Upper lobe of left lung (tissue), 6 donors: ENCODE measurements at regions not wholly inside any gene's neighbourhood (a gene's known extent, or its start where the extent isn't known, plus 50 kb on each side); places are given as distances from the start of the nearest gene placed in this dataset.

Experiments
- ATAC-seq, 2 donors: fragments of 200-7000 bp; cut with Tn5 transposase; one replicate each; pipeline ENCODE4 v1.9.1; 2022; ENCODE audit warnings: mild to moderate bottlenecking in 2 of 2, moderate library complexity in 2 of 2; ENCODE audit not compliant: low FRiP score in 2 of 2
- DNase-seq, 2 donors: peaks; one replicate each; pipeline ENCODE4 v3.0.0-alpha.2; 2019 to 2020
- H3K27ac ChIP-seq, 4 donors: fragments of 200-600 bp; sonication (generic); one replicate each; pipeline ENCODE4 v1.5.1; 2016 to 2019
- H3K27me3 ChIP-seq, 4 donors: fragments of 200-600 bp; sonication (generic); one replicate each; pipeline ENCODE4 v1.5.1; 2017 to 2019
- H3K36me3 ChIP-seq, 4 donors: fragments of 200-600 bp; sonication (generic); one replicate each; pipeline ENCODE4 v1.5.1; 2016 to 2019
- H3K4me1 ChIP-seq, 4 donors: fragments of 200-600 bp; sonication (generic); one replicate each; pipeline ENCODE4 v1.5.1; 2018 to 2019
- H3K4me3 ChIP-seq, 4 donors: fragments of 200-600 bp; sonication (generic); one replicate each; pipeline ENCODE4 v1.5.1; 2017 to 2019; ENCODE audit warnings: mild to moderate bottlenecking in 2 of 4, moderate library complexity in 1 of 4
- H3K9me3 ChIP-seq, 4 donors: fragments of 200-600 bp; sonication (generic); one replicate each; pipeline ENCODE4 v1.5.1; 2018 to 2019
- CTCF ChIP-seq, 6 experiments: fragments of 450-650 bp in 4 of 6; fragments of 200-600 bp in 2 of 6; sonication (generic) in 2 of 6; IDR thresholded peaks; one replicate each; pipeline ENCODE4 v1.5.1; 2016 to 2019; ENCODE audit warnings: antibody characterized with exemption in 6 of 6
- EP300 ChIP-seq, 4 donors: sonication (generic); formaldehyde crosslinking; IDR thresholded peaks; one replicate each; pipeline ENCODE4 v1.5.1; 2017; ENCODE audit warnings: antibody characterized with exemption in 4 of 4, control low read depth in 2 of 4
- POLR2A ChIP-seq, 4 donors: fragments of 450-650 bp; IDR thresholded peaks; one replicate each; pipeline ENCODE4 v1.5.1; 2016 to 2017; ENCODE audit warnings: antibody characterized with exemption in 4 of 4, mild to moderate bottlenecking in 2 of 4
- POLR2AphosphoS5 ChIP-seq, 2 donors: sonication (generic); formaldehyde crosslinking; IDR thresholded peaks; one replicate each; pipeline ENCODE4 v1.5.1; 2017; ENCODE audit warnings: antibody characterized with exemption in 2 of 2
- WGBS, 2 donors: methylation state at CpG; one replicate each; pipeline ENCODE4 v1.1.5; 2017 to 2018; 5-methylcytosine and 5-hydroxymethylcytosine counted together
- donor health status: DM: no; HTN: no; CAD: no; lungs with moderate emphysema.
- donor health status: DM: no; HTN: yes; CAD: no; lungs with severe emphysema.

GRCh38 chr12:19707948-19708409 lies 268.7 kb downstream of the AEBP2 start:
- WGBS, 2 donors: 67 to 83% methylated on average over 6 of the region's 6 CpGs
- ATAC-seq: no peak

GRCh38 chr12:19709889-19710288 lies 270.6 kb downstream of the AEBP2 start:
- 46 to 73% methylated on average over 2 of the region's 2 CpGs for WGBS, 2 donors
- Histone ChIP-seq H3K4me3 (no peak overlapping the region), H3K27me3 (no peaks in the 10 kb centered on the region), H3K36me3 (no peaks in the 10 kb centered on the region), H3K4me1 (no peaks in the 10 kb centered on the region), H3K27ac (no peak overlapping the region), H3K9me3 (peaks cover 0 to 8% (median 0%) of the 10 kb centered on the region in 4 donors)
- TF ChIP-seq EP300 (IDR thresholded peaks at IDR 0.05): no peak
- TF ChIP-seq CTCF (IDR thresholded peaks at IDR 0.05): no peak
- TF ChIP-seq POLR2AphosphoS5 (IDR thresholded peaks at IDR 0.05): no peak
- TF ChIP-seq POLR2A (IDR thresholded peaks at IDR 0.05): no peak
- no peak for DNase-seq
- no peak for ATAC-seq

More at GRCh38 chr12:19707948-19708409, 268.7 kb downstream of the AEBP2 start:
- Histone ChIP-seq H3K4me3 (no peak overlapping the region), H3K27ac (no peak overlapping the region), H3K36me3 (no peaks in the 10 kb centered on the region), H3K27me3 (no peaks in the 10 kb centered on the region), H3K9me3 (peaks cover 0 to 8% (median 0%) of the 10 kb centered on the region in 4 donors), H3K4me1 (no peaks in the 10 kb centered on the region)
- no peak for TF ChIP-seq POLR2AphosphoS5 (IDR thresholded peaks at IDR 0.05)
- DNase-seq: no peak

GRCh38 chr12:19710811-19711793 lies 271.8 kb downstream of the AEBP2 start:
- TF ChIP-seq CTCF (IDR thresholded peaks at IDR 0.05) (no peak), EP300 (IDR thresholded peaks at IDR 0.05) (no peak), POLR2A (IDR thresholded peaks at IDR 0.05) (no peak), POLR2AphosphoS5 (IDR thresholded peaks at IDR 0.05) (no peak)
- no peaks in the 10 kb centered on the region for H3K36me3 ChIP-seq
- H3K4me3 ChIP-seq: no peak overlapping the region
- ATAC-seq: peak; percentile 49 to 63
- 44 to 60% methylated on average over 6 to 7 of the region's 7 CpGs for WGBS, 2 donors
- no peak for DNase-seq
- no peaks in the 10 kb centered on the region for H3K4me1 ChIP-seq
- no peaks in the 10 kb centered on the region for H3K27me3 ChIP-seq
- H3K9me3 ChIP-seq: peaks cover 0 to 8% (median 0%) of the 10 kb centered on the region in 4 donors
- H3K27ac ChIP-seq: peak overlapping the region in 2 of 4 donors; percentile 14 to 44

- Histone ChIP-seq H3K27me3 (no peaks in the 10 kb centered on the region), H3K27ac (no peak overlapping the region), H3K4me1 (no peaks in the 10 kb centered on the region), H3K36me3 (no peaks in the 10 kb centered on the region), H3K9me3 (peaks cover 0 to 5% (median 0%) of the 10 kb centered on the region in 4 donors), H3K4me3 (no peak overlapping the region)
- ATAC-seq (no peak), DNase-seq (no peak)
- TF ChIP-seq CTCF (IDR thresholded peaks at IDR 0.05) (no peak), EP300 (IDR thresholded peaks at IDR 0.05) (no peak), POLR2AphosphoS5 (IDR thresholded peaks at IDR 0.05) (no peak), POLR2A (IDR thresholded peaks at IDR 0.05) (no peak)
- 70 to 76% methylated on average over 4 of the region's 4 CpGs for WGBS, 2 donors
Measured at GRCh38 chr12:19712041-19712440, 272.7 kb downstream of the AEBP2 start.

GRCh38 chr12:19718401-19718800 lies 279.1 kb downstream of the AEBP2 start:
- no peaks in the 10 kb centered on the region for H3K4me1 ChIP-seq
- no peaks in the 10 kb centered on the region for H3K27me3 ChIP-seq
- no peak overlapping the region for H3K4me3 ChIP-seq
- no peak for ATAC-seq
- TF ChIP-seq POLR2A (IDR thresholded peaks at IDR 0.05) (no peak), CTCF (IDR thresholded peaks at IDR 0.05) (no peak), EP300 (IDR thresholded peaks at IDR 0.05) (no peak), POLR2AphosphoS5 (IDR thresholded peaks at IDR 0.05) (no peak)
- no peaks in the 10 kb centered on the region for H3K9me3 ChIP-seq
- no peaks in the 10 kb centered on the region for H3K36me3 ChIP-seq
- DNase-seq: no peak
- no peak overlapping the region for H3K27ac ChIP-seq
- WGBS, 2 donors: 63 to 77% methylated on average over 2 of the region's 2 CpGs
